H9 (cell line): ENCODE measurements at regions not wholly inside any gene's neighbourhood (a gene's known extent, or its start where the extent isn't known, plus 50 kb on each side); places are given as distances from the start of the nearest gene placed in this dataset.

Source experiments
- DNase-seq: peaks from one replicate; pipeline ENCODE4 v3.0.0-alpha.2; 2017
- H2AFZ ChIP-seq: one replicate; pipeline ENCODE4 v1.6.1; 2013; ENCODE audit warnings: mild to moderate bottlenecking, low read length, control low read depth, moderate library complexity
- H2AK5ac ChIP-seq: 2 replicates; pipeline ENCODE4 v1.6.1; 2013; ENCODE audit warnings: low read length, control low read depth, mixed read lengths; ENCODE audit not compliant: insufficient read length
- H2BK120ac ChIP-seq: one replicate; pipeline ENCODE4 v1.6.1; 2013; ENCODE audit warnings: low read depth, mild to moderate bottlenecking, low read length, control low read depth, inconsistent platforms; ENCODE audit not compliant: poor library complexity, severe bottlenecking
- H2BK12ac ChIP-seq: 2 replicates; pipeline ENCODE4 v1.6.1; 2013; ENCODE audit warnings: low read length, control low read depth, mixed read lengths, low read depth; ENCODE audit not compliant: insufficient read length
- H2BK15ac ChIP-seq: 2 replicates; pipeline ENCODE4 v1.6.1; 2013; ENCODE audit warnings: low read depth, low read length, control low read depth
- H2BK20ac ChIP-seq: one replicate; pipeline ENCODE4 v1.6.1; 2013; ENCODE audit warnings: low read depth, mild to moderate bottlenecking, low read length, control low read depth, inconsistent platforms; ENCODE audit not compliant: poor library complexity, severe bottlenecking
- H2BK5ac ChIP-seq: 2 replicates; pipeline ENCODE4 v1.6.1; 2013; ENCODE audit warnings: low read length, control low read depth, mixed read lengths; ENCODE audit not compliant: insufficient read length
- H3K14ac ChIP-seq: 2 replicates; pipeline ENCODE4 v1.6.1; 2013; ENCODE audit warnings: low read length, control low read depth; ENCODE audit not compliant: insufficient read depth
- H3K18ac ChIP-seq: 2 replicates; pipeline ENCODE4 v1.6.1; 2013; ENCODE audit warnings: low read depth, mild to moderate bottlenecking, mixed read lengths, low read length, control low read depth; ENCODE audit not compliant: insufficient read length
- H3K23ac ChIP-seq: 2 replicates; pipeline ENCODE4 v1.6.1; 2013; ENCODE audit warnings: low read length, control low read depth, mixed read lengths, low read depth; ENCODE audit not compliant: insufficient read length
- H3K23me2 ChIP-seq: 2 replicates; pipeline ENCODE4 v1.6.1; 2013; ENCODE audit warnings: low read depth, mild to moderate bottlenecking, mixed read lengths, low read length, control low read depth; ENCODE audit not compliant: insufficient read length, poor library complexity, severe bottlenecking
- H3K27ac ChIP-seq: 2 replicates; pipeline ENCODE4 v1.5.1; 2013; ENCODE audit warnings: low read length, control low read depth, mixed read lengths, low read depth; ENCODE audit not compliant: insufficient read length
- H3K27me3 ChIP-seq: 2 replicates; pipeline ENCODE4 v1.6.1; 2013; ENCODE audit warnings: low read length, control low read depth, inconsistent platforms; ENCODE audit not compliant: insufficient read depth
- H3K4ac ChIP-seq: 2 replicates; pipeline ENCODE4 v1.6.1; 2013; ENCODE audit warnings: low read depth, mild to moderate bottlenecking, control low read depth, inconsistent platforms, low read length, moderate library complexity
- H3K4me1 ChIP-seq: 2 replicates; pipeline ENCODE4 v1.6.1; 2013; ENCODE audit warnings: low read length, control low read depth, inconsistent platforms; ENCODE audit not compliant: insufficient read depth
- H3K4me2 ChIP-seq: 2 replicates; pipeline ENCODE4 v1.6.1; 2013; ENCODE audit warnings: low read length, control low read depth, mixed read lengths; ENCODE audit not compliant: insufficient read length, insufficient read depth
- H3K56ac ChIP-seq: 2 replicates; pipeline ENCODE4 v1.6.1; 2013; ENCODE audit warnings: low read depth, mild to moderate bottlenecking, mixed read lengths, low read length, control low read depth; ENCODE audit not compliant: insufficient read length
- H3K79me1 ChIP-seq: 2 replicates; pipeline ENCODE4 v1.6.1; 2013; ENCODE audit warnings: low read depth, mild to moderate bottlenecking, moderate library complexity, low read length, control low read depth, inconsistent platforms; ENCODE audit not compliant: insufficient read depth, poor library complexity, severe bottlenecking
- H3K79me2 ChIP-seq: 2 replicates; pipeline ENCODE4 v1.6.1; 2013; ENCODE audit warnings: low read length, control low read depth, inconsistent platforms; ENCODE audit not compliant: insufficient read depth
- H3K9ac ChIP-seq: 2 replicates; pipeline ENCODE4 v1.6.1; 2013; ENCODE audit warnings: low read length, control low read depth, mixed read lengths; ENCODE audit not compliant: insufficient read length; ENCODE audit errors: extremely low read depth
- H3K9me3 ChIP-seq: one replicate; pipeline ENCODE4 v1.6.1; 2013; ENCODE audit warnings: low read depth, low read length, inconsistent platforms; ENCODE audit not compliant: control insufficient read depth
- H3T11ph ChIP-seq: one replicate; pipeline ENCODE4 v1.6.1; 2013; ENCODE audit warnings: mild to moderate bottlenecking, low read length, control low read depth, inconsistent platforms
- H4K20me1 ChIP-seq: one replicate; pipeline ENCODE4 v1.6.1; 2013; ENCODE audit not compliant: control insufficient read depth, insufficient read length, insufficient read depth
- H4K5ac ChIP-seq: 2 replicates; pipeline ENCODE4 v1.6.1; 2013; ENCODE audit warnings: low read depth, mild to moderate bottlenecking, mixed read lengths, low read length, control low read depth; ENCODE audit not compliant: insufficient read length
- H4K8ac ChIP-seq: replicated peaks from 2 replicates; pipeline ENCODE4 v1.6.1; 2013; ENCODE audit warnings: low read length, control low read depth, mixed read lengths, low read depth; ENCODE audit not compliant: insufficient read length
- H4K91ac ChIP-seq: 2 replicates; pipeline ENCODE4 v1.6.1; 2013; ENCODE audit warnings: low read depth, mild to moderate bottlenecking, moderate library complexity, mixed read lengths, low read length, control low read depth; ENCODE audit not compliant: insufficient read length
- H3K27ac Mint-ChIP-seq, 3 experiments: 2 replicates in 2 of 3; 3 replicates in 1 of 3; pipeline ENCODE4 v1.8.0; 2020 to 2021; ENCODE audit warnings: mixed read lengths in 3 of 3, mild to moderate bottlenecking in 1 of 3, moderate library complexity in 1 of 3
- H3K27me3 Mint-ChIP-seq: 2 replicates; pipeline ENCODE4 v1.8.0; 2021; ENCODE audit warnings: low read depth, mild to moderate bottlenecking, moderate library complexity, mixed read lengths
- H3K36me3 Mint-ChIP-seq, 3 experiments: 2 replicates in 2 of 3; 3 replicates in 1 of 3; pipeline ENCODE4 v1.8.0; 2020 to 2021; ENCODE audit warnings: low read depth in 3 of 3, mixed read lengths in 3 of 3; ENCODE audit not compliant: insufficient read depth in 1 of 3
- H3K4me1 Mint-ChIP-seq, 2 experiments: 2 replicates each; pipeline ENCODE4 v1.8.0; 2020; ENCODE audit warnings: mixed read lengths in 2 of 2
- H3K4me3 Mint-ChIP-seq, 2 experiments: 2 replicates in 1 of 2; 3 replicates in 1 of 2; pipeline ENCODE4 v1.8.0; 2020 to 2021; ENCODE audit warnings: mild to moderate bottlenecking in 2 of 2, mixed read lengths in 2 of 2, moderate library complexity in 1 of 2
- H3K9me3 Mint-ChIP-seq, 2 experiments: 2 replicates in 1 of 2; 3 replicates in 1 of 2; pipeline ENCODE4 v1.8.0; 2020; ENCODE audit warnings: mild to moderate bottlenecking in 2 of 2, mixed read lengths in 2 of 2, moderate library complexity in 1 of 2
- CTCF ChIP-seq: fragments of 200-600 bp; sonication (generic); conservative IDR thresholded peaks from 3 replicates; pipeline ENCODE4 v1.8.0; 2021; ENCODE audit warnings: antibody characterized with exemption, mild to moderate bottlenecking
- WGBS: extraction: QIAGEN DNeasy Blood & Tissue Kit; methylation state at CpG from one replicate; pipeline ENCODE4 v1.1.7; 2013; ENCODE audit warnings: missing lambda C conversion rate, low lambda C conversion rate, mixed read lengths; ENCODE audit not compliant: insufficient read length; ENCODE audit errors: extremely low coverage; 5-methylcytosine and 5-hydroxymethylcytosine counted together

- Histone ChIP-seq H2BK12ac (no peak overlapping the region), H2BK20ac (no peak overlapping the region), H4K5ac (no peak overlapping the region), H4K20me1 (no peaks in the 10 kb centered on the region), H3K18ac (no peak overlapping the region), H3K9me3 (no peaks in the 10 kb centered on the region), H3T11ph (no peak overlapping the region), H3K9ac (no peak overlapping the region), H4K91ac (no peak overlapping the region), H3K4ac (no peak overlapping the region), H3K56ac (no peak overlapping the region), H3K14ac (no peak overlapping the region), H2AFZ (no peak overlapping the region), H3K27ac (no peak overlapping the region), H3K23me2 (no peaks in the 10 kb centered on the region), H3K27me3 (no peaks in the 10 kb centered on the region), H2BK120ac (no peak overlapping the region), H3K4me2 (no peak overlapping the region), H2AK5ac (no peak overlapping the region), H2BK15ac (no peak overlapping the region), H3K23ac (no peak overlapping the region), H3K79me2 (no peaks in the 10 kb centered on the region), H3K4me1 (peaks cover 2% of the 10 kb centered on the region; the same call in 1 of the 2 replicates), H3K79me1 (no peaks in the 10 kb centered on the region), H4K8ac (no peak overlapping the region), H2BK5ac (no peak overlapping the region)
- WGBS = no CpG with 5 or more reads among the region's 3 CpGs
- Mint-ChIP-seq H3K9me3 (no peaks in the 10 kb centered on the region), H3K27me3 (no peaks in the 10 kb centered on the region), H3K4me3 (no peak overlapping the region), H3K27ac (no peak overlapping the region), H3K4me1 (peaks cover 19 to 26% of the 10 kb centered on the region in 2 experiments), H3K36me3 (no peaks in the 10 kb centered on the region; a peak in 1 of 7 replicates)
- DNase-seq = no peak
- no peak for TF ChIP-seq CTCF
Measured at GRCh38 chr12:88935856-88936255, 355.6 kb upstream of the KITLG start.
